ENCODE measurements at regions not wholly inside any gene's neighbourhood (a gene's known extent, or its start where the extent isn't known, plus 50 kb on each side); places are given as distances from the start of the nearest gene placed in this dataset.

- DNase-seq, result no peak
Observed at GRCh38 chr4:181293541-181293940, 949.7 kb upstream of the TENM3 start.

DNA sequence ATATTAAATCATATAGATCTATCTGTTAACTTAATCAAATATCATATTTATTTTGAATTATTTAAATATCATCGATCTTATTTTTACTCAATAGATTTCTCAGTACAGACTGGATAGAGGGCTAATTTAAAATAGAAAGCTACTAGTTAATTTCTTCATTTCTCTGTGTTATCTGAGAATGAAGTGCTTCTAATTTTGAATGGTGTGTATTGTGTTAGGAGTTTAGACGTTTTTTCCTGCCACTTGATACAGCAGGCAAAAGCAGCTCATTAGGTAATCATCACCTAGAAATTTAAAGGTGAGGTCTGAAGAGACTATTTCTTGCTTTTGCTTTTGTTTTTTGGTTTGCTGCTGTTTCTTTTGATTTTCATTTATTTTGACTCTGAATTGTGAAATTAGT is 948.8 kb upstream of the TENM3 start:
- DNase-seq, result no peak

DNA sequence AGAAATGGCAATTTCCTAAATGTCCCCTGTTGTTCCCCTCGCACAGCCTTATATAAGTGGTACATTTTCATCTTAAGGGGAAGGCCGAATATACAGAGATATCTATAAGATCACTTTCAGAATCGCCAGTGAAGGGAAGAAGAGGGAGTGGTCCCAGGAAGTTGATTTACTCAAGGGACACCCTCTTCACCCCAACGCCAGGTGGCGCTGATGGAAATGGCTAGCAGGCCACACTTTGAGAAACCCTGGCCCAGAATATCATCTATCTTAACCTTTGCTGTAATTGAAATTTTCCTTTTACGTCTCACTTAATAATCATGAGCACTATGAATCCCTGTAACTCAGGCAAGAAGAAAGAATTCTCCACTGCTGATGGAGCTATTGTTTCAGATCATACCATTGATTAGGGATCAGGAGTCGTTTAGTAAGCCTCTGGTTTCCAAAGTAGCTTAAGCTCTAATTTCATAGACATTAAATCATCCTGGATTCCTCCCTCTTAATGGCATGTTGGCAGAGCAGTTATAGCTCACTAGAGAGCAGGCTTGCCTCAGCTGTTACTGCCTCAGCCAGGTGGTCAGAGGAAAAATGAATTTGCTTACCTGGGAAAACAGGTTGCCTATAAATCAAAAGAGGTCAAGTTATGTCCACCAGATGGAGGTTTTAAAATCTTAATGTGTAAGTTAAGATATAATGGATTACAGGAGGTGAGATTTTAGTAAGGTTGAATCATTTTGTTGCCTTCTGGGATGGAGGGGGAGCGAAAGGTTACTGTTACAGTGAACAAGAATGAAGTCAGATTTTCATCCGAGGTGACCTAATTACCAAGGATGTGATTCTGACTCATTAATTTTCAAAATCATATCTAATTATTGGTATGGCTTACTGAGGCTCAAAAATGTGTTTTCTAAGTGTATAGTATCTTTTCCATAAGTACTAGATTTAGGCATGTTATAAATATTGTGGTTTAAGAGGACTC is 941.2 kb upstream of the TENM3 start:
- DNase-seq, result peak in 1 of 2 donors; percentile 1

DNA sequence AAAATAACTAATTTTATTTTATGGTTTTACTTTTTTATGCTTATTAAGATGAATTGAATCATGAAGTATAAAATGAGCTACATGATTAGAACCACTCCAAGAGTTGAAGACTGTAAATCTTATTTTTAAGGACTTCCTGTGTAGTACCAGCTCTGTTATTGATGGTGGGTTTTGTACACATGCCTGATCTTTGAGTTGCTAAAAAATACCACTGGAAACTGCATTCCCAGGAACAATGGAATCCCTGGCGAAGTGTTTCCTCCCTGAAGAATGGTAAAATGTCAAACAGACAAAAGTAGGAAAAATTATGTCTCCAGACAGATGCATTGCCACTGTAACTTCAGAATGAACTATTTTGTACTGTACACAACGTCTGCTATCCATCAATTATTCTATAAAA is 935.4 kb upstream of the TENM3 start:
- no peak for DNase-seq

DNA sequence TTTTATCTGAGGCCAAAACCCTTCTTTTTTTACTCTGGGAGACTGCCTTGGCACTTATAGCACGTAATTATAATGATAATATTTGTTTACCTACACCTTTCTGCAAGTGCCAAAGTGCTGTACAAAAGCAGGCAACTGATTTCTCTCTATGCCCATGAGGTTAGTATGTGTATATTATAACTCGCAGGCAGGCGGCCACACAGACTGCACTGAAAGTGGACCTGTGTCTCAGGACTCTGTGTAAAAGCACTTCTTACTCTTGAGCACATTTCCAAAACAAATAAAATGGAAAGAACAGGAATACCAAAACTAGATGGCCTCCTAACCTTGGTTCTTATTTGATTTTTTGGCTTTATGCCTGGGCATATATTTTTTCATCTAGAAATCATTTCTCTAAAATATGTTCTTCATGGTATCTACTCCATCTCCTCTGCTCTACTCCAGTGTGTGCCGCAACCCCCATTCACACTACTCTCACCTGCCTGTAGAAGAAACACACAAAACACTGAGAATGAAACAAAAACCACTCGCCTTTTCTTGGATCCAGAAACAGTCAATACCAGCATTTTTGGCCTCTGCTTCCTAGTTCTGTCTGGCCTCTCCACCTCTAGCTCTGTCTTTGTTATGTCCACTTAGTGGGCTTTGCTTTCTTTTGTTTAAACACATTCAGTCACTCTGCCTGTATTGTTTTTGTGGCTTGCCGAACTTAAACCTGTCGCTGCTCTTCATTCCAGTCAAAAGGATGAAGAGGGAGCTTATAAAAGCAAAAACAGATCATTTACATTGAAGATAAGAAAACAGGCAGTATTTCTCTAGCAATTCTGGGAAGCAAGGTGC is 934.5 kb upstream of the TENM3 start:
- no peak for DNase-seq

DNA sequence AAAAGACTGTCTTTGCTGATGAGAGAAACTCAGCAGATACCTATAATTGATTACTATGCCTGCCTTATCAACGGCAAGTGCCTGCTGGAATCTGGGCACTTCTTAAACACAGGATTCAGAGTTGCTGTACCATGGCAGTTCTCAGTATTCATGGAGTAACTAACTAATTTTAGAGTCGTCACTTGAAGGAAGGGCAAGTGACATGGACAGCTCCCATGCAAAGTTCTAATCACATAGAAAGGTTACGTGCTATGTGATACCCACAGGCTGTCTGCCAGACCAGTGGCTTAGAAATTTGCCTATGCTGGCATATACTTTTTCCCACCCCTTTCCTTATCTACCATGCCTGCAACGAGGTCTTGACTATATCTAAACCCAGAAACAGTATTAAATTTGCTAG is 931.1 kb upstream of the TENM3 start:
- DNase-seq, result no peak

- no peak for DNase-seq
Observed at GRCh38 chr4:181319629-181320028, 923.6 kb upstream of the TENM3 start.

DNA sequence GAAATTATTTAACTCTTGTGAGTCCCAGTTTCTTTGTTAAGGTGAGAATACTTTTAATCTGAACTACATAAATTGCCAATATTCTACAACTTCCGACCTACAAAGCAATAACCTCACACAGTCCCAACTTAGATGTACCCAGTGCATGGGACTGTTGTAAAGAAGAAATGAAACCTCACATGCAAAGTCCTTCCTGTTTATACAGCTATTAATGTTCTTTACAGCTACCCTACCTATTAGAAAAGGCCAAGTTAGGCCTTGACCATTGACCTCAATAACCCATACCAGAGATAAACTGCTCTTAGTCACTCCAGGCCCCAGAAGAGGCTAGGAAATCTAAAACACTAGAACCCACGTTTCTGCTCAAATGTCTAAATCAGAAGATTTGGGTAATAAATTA is 920.1 kb upstream of the TENM3 start:
- no peak for DNase-seq

DNA sequence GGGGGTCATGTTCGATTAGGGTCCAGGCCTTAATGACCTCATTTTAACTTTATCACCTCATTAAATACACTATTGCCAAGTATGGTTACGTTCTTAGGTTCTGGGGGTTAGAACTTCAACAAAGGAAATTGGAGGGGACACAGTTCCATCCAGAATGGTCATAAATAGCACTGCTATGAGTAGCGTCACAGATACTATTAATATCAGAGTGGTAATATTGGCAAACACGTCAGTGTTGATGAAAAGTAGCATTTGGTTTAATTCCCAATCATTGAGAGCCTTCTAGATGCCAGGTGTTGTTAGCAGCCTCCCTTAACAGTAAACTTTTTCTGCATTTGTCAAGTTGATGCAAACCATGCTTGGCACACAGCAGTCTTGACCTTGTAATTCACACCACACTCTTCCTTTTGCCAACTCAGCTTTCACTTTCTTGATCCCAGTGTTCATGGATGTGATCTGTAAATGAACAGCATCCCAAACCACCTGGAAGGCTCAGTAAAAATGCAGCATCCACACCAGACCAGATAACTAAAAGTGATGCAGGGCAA is 912.5 kb upstream of the TENM3 start:
- DNase-seq, result no peak

DNA sequence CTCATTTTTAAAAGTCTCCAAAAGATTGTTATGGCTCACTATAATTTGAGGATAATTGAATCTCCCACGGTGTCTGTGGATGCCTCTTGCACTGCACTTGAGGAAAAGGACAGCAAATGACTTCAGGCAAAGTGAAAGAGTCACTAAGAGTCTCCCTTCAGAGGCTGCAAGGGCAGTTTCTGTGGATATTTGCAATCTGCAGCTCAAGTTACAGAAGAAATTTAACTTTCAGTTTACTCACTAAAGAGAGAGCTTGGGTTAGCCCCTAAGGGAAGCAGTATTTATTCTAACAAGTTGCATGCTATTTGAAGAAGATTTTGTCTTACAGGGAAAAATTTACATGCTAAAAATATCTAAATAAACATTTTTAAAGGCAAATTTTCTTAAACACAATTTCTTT is 912.0 kb upstream of the TENM3 start:
- DNase-seq, result no peak

GRCh38 chr4:181345931-181346330 is 897.3 kb upstream of the TENM3 start:
- DNase-seq, result no peak

DNA sequence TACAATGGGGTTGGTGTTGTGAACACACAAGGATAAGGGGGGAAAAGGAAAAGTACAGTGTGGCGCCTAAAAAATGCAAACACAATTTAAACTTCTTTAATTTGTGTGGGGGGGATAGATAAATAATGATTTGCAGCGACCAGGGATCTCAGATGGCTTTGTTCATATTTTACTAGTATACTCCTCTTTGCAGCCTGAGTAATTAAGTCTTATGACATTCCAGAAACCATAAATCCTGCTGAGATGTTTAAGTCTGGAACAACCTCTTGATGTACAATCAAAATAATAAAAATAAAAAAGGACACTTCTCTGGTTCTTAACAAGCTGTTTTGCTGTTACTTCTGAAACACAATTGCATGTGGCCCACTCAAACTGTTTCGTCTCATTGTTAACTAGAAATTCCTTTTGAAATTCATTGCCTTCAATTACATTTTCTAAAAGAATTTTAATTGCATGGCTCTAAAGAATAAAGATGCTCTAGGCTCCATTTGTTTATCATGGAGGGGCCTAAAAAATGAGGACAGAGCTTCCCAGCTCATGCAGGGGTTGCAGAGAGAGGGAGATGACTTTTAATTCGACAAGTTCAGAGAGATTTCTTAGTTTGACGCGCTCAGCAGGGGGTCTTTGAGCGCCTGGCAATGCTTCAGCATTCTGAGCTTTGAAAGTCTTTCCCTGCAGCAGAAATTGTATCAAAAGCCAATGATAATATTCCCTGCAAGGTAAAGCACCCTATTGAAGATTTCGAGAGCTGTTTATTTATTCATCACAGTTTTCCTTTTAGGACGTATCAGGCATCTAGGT is 892.4 kb upstream of the TENM3 start:
- DNase-seq, result no peak

GRCh38 chr4:181364504-181364903 is 878.7 kb upstream of the TENM3 start:
- no peak for DNase-seq

GRCh38 chr4:181365671-181366070 is 877.5 kb upstream of the TENM3 start:
- DNase-seq, result no peak

- no peak for DNase-seq
Observed at GRCh38 chr4:181372014-181372413, 871.2 kb upstream of the TENM3 start.

GRCh38 chr4:181376058-181376457 is 867.1 kb upstream of the TENM3 start:
- DNase-seq, result no peak

DNA sequence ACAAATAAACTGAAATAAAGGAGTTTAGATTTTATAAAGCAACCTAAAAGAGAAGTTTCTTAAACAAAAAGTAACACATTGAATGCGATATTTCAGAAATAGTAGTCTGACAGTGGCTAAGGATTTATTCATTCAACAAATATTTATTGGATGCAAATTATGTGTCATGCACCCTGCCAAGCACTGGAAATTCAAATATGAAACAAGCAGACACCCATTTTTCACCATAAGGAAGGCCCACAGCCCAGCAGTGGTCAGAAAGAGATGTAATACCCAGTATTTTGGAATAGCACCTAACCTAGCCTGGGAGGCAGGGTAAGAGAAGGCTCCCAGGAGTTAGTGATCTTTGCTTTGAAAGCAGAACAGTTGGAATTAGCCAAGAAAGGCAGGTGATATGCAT is 855.1 kb upstream of the TENM3 start:
- DNase-seq, result no peak

DNA sequence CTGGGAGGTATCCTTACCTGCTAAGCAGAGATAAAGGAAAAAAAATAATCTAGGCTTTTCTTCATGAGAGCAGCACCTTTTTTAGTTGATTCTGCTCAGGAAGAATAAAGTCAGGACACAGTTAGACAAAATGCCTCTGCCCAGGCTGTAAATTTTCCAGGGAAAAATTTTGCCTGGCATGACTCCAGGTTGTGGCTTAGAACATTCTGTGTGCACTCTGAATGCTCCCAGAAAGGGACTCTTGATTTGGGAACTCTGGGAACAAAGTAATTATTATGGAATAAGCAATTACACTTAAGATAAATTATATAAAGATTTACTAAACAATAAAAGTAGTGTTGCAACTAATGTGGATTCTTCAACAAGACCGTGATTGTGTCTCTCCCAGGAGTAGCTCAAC is 826.2 kb upstream of the TENM3 start:
- no peak for DNase-seq

DNA sequence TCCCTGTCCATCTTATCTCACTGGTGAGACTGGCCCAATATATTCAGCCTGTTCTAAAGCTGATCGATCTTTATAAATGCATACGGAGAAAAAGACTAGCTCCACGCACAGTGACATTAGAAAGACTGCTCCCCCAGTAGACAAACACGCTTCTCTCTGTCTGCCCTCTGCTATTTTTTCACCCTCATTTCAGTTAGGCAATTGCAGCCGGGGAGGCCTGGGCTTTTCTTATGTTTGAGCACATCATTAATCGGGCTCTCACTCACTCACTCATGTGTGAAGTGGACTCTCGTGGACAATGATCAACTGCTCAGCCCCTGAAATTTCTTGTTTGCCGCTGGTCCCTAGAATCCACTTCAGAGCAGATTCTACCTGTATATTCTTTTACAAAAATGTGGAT is 824.7 kb upstream of the TENM3 start:
- DNase-seq, result no peak

- DNase-seq, result no peak
Observed at GRCh38 chr4:181420950-181421349, 822.3 kb upstream of the TENM3 start.

GRCh38 chr4:181424362-181425016 is 818.7 kb upstream of the TENM3 start:
- DNase-seq, result no peak

- DNase-seq, result no peak
Observed at GRCh38 chr4:181427076-181427475, 816.1 kb upstream of the TENM3 start.
